ENCODE measurements at regions not wholly inside any gene's neighbourhood (a gene's known extent, or its start where the extent isn't known, plus 50 kb on each side); places are given as distances from the start of the nearest gene placed in this dataset.

DNA sequence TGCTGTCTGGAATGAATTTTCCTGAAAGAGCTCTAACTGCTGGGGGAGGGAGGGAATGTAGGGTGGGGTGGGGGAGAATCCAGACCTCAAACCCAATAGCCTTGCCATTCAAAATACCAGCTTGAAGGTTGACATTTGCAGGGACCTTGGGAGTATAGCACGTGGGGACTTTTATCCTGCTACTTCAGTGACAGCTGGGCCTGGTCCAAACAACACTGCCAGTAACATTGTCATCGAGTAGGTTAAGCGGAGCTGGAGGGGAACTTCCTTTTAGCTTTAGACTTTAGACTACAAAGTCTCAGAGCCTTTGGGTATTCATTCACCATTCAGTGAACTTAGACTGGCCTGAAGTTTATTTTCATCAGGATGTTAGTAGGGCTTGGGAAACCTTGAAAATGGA, 248.7 kb downstream of the MEIS1 start:
- ChIA-PET POLR2A (ENCODE audit: unreplicated experiment) (no interaction called here), CTCF (interaction anchor here (0.5 kb wide), 1 partner anchor 309 kb away, joined by 5 read pairs; no protein-coding TSS in a partner anchor)
- no peak for TF ChIP-seq EZH2 (IDR thresholded peaks at IDR 0.05; ENCODE audit: low read depth)
- TF ChIP-seq, protein P1, sequence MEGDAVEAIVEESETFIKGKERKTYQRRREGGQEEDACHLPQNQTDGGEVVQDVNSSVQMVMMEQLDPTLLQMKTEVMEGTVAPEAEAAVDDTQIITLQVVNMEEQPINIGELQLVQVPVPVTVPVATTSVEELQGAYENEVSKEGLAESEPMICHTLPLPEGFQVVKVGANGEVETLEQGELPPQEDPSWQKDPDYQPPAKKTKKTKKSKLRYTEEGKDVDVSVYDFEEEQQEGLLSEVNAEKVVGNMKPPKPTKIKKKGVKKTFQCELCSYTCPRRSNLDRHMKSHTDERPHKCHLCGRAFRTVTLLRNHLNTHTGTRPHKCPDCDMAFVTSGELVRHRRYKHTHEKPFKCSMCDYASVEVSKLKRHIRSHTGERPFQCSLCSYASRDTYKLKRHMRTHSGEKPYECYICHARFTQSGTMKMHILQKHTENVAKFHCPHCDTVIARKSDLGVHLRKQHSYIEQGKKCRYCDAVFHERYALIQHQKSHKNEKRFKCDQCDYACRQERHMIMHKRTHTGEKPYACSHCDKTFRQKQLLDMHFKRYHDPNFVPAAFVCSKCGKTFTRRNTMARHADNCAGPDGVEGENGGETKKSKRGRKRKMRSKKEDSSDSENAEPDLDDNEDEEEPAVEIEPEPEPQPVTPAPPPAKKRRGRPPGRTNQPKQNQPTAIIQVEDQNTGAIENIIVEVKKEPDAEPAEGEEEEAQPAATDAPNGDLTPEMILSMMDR (conservative IDR thresholded peaks at IDR 0.05) = no peak
- no peak overlapping the region for H2AFZ ChIP-seq
- no peaks in the 10 kb centered on the region for H3F3A ChIP-seq (ENCODE audit: insufficient read depth, low read depth)
- intact Hi-C loops (cut with micrococcal nuclease; ENCODE audit: unreplicated experiment) = no loop called here
- no peaks in the 10 kb centered on the region for H3K9me2 ChIP-seq (ENCODE audit: insufficient read depth)
- H4K20me1 ChIP-seq (ENCODE audit: insufficient read depth) = no peaks in the 10 kb centered on the region
- DNase-seq = no peak
- no peaks in the 10 kb centered on the region for H3K36me3 ChIP-seq (ENCODE audit: low read depth)
- H3K9me3 ChIP-seq (ENCODE audit: insufficient read depth, low read depth) = no peaks in the 10 kb centered on the region
- no peak overlapping the region for H3K4me3 ChIP-seq
- no TSS peak for BruUV-seq (replicated peaks)
- no peak overlapping the region for H3K27ac ChIP-seq
- H3K27me3 ChIP-seq (ENCODE audit: insufficient read depth, low read depth) = no peaks in the 10 kb centered on the region
- H3K4me2 ChIP-seq = no peak overlapping the region
- H3K4me1 ChIP-seq (replicated peaks; ENCODE audit: insufficient read depth) = no peaks in the 10 kb centered on the region
- no peaks in the 10 kb centered on the region for H3K79me2 ChIP-seq (ENCODE audit: low read depth)

GRCh38 chr2:66684289-66684688, 249.4 kb downstream of the MEIS1 start:
- no peaks in the 10 kb centered on the region for H4K20me1 ChIP-seq (ENCODE audit: insufficient read depth)
- H3K4me3 ChIP-seq = no peak overlapping the region
- H3K9me3 ChIP-seq (ENCODE audit: insufficient read depth, low read depth) = no peaks in the 10 kb centered on the region
- no peaks in the 10 kb centered on the region for H3K9me2 ChIP-seq (ENCODE audit: insufficient read depth)
- no peak overlapping the region for H3K4me2 ChIP-seq
- no peaks in the 10 kb centered on the region for H3F3A ChIP-seq (ENCODE audit: insufficient read depth, low read depth)
- no peak for DNase-seq
- intact Hi-C loops (cut with micrococcal nuclease; ENCODE audit: unreplicated experiment) = no loop called here
- no TSS peak for BruUV-seq (replicated peaks)
- H3K79me2 ChIP-seq (ENCODE audit: low read depth) = no peaks in the 10 kb centered on the region
- TF ChIP-seq, protein P1 (conservative IDR thresholded peaks at IDR 0.05) = no peak
- no peak for TF ChIP-seq EZH2 (IDR thresholded peaks at IDR 0.05; ENCODE audit: low read depth)
- H3K36me3 ChIP-seq (ENCODE audit: low read depth) = no peaks in the 10 kb centered on the region
- H3K4me1 ChIP-seq (replicated peaks; ENCODE audit: insufficient read depth) = no peaks in the 10 kb centered on the region
- H2AFZ ChIP-seq = no peak overlapping the region
- CTCF ChIA-PET = no interaction called here
- POLR2A ChIA-PET (ENCODE audit: unreplicated experiment) = no interaction called here
- H3K27me3 ChIP-seq (ENCODE audit: insufficient read depth, low read depth) = no peaks in the 10 kb centered on the region
- no peak overlapping the region for H3K27ac ChIP-seq

DNA sequence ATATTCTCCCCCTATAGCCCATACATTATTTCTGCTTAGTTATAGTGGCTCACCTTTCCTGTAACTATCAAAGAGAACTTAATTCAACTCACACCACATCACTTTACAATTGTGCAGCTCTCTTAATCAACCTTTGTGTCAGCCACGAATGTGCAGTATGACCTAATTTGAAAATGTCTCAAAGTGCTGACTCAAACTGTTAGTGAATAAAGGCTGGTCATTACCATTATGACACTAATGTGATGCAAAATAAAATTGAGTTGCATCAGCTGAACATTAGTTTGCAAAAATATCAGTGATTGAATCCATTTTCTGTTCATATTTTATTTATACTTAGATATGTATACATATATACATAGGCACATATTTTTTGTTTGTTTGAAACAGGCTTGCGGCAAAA, 251.8 kb downstream of the MEIS1 start:
- no peak for TF ChIP-seq EZH2 (IDR thresholded peaks at IDR 0.05; ENCODE audit: low read depth)
- TF ChIP-seq, protein P1 (conservative IDR thresholded peaks at IDR 0.05) = no peak
- Histone ChIP-seq H3K9me3 (ENCODE audit: insufficient read depth, low read depth) (no peaks in the 10 kb centered on the region), H3K4me3 (no peak overlapping the region), H3K27ac (no peak overlapping the region), H3K79me2 (ENCODE audit: low read depth) (no peaks in the 10 kb centered on the region), H3K4me1 (replicated peaks; ENCODE audit: insufficient read depth) (no peaks in the 10 kb centered on the region), H3K9me2 (ENCODE audit: insufficient read depth) (no peaks in the 10 kb centered on the region), H3K4me2 (no peak overlapping the region), H3F3A (ENCODE audit: insufficient read depth, low read depth) (no peaks in the 10 kb centered on the region), H3K36me3 (ENCODE audit: low read depth) (no peaks in the 10 kb centered on the region), H4K20me1 (ENCODE audit: insufficient read depth) (0 out of 2 replicates have a peak, but pooled peaks cover 5% of the 10 kb centered on the region), H3K27me3 (ENCODE audit: insufficient read depth, low read depth) (no peaks in the 10 kb centered on the region), H2AFZ (no peak overlapping the region)
- no peak for DNase-seq
- POLR2A ChIA-PET (ENCODE audit: unreplicated experiment) = no interaction called here
- CTCF ChIA-PET = no interaction called here
- BruUV-seq (replicated peaks) = no TSS peak
- intact Hi-C loops (cut with micrococcal nuclease; ENCODE audit: unreplicated experiment) = no loop called here
